ENCODE measurements at regions not wholly inside any gene's neighbourhood (a gene's known extent, or its start where the extent isn't known, plus 50 kb on each side); places are given as distances from the start of the nearest gene placed in this dataset.

- DNase-seq = no peak
Measured at GRCh38 chr2:554444-554843, 122.8 kb downstream of the TMEM18 start.

- no peak for DNase-seq
Measured at GRCh38 chr2:552906-553305, 124.3 kb downstream of the TMEM18 start.

- DNase-seq = no peak
Measured at GRCh38 chr2:551621-552020, 125.6 kb downstream of the TMEM18 start.

- no peak for DNase-seq
Measured at GRCh38 chr2:550860-551567, 126.2 kb downstream of the TMEM18 start.

GRCh38 chr2:545711-546650 is 131.2 kb downstream of the TMEM18 start:
- peak in 1 of 56 donors; percentile 5 for DNase-seq

- no peak for DNase-seq
Measured at GRCh38 chr2:545228-545627, 132.0 kb downstream of the TMEM18 start.

- DNase-seq = no peak
Measured at GRCh38 chr2:538646-539045, 138.6 kb downstream of the TMEM18 start.

- no peak for DNase-seq
Measured at GRCh38 chr2:535222-535621, 142.0 kb downstream of the TMEM18 start.

- DNase-seq = no peak
Measured at GRCh38 chr2:529852-530251, 147.4 kb downstream of the TMEM18 start.

- no peak for DNase-seq
Measured at GRCh38 chr2:529424-529823, 147.8 kb downstream of the TMEM18 start.

- no peak for DNase-seq
Measured at GRCh38 chr2:527581-527980, 149.6 kb downstream of the TMEM18 start.

GRCh38 chr2:526918-527317 is 150.3 kb downstream of the TMEM18 start:
- no peak for DNase-seq

GRCh38 chr2:525611-526010 is 151.6 kb downstream of the TMEM18 start:
- DNase-seq = no peak

GRCh38 chr2:525021-525420 is 152.2 kb downstream of the TMEM18 start:
- no peak for DNase-seq

GRCh38 chr2:524442-524841 is 152.8 kb downstream of the TMEM18 start:
- DNase-seq = no peak

GRCh38 chr2:523698-524270 is 153.4 kb downstream of the TMEM18 start:
- DNase-seq = no peak

- DNase-seq = no peak
Measured at GRCh38 chr2:522776-523175, 154.4 kb downstream of the TMEM18 start.

GRCh38 chr2:521853-522530 is 155.2 kb downstream of the TMEM18 start:
- DNase-seq = no peak

- DNase-seq = no peak
Measured at GRCh38 chr2:520663-521340, 156.4 kb downstream of the TMEM18 start.

- DNase-seq = peak in 4 of 56 donors; percentile 6 to 32 (median 18)
Measured at GRCh38 chr2:516944-517343, 160.3 kb downstream of the TMEM18 start.

- peak in 1 of 56 donors; percentile 2 for DNase-seq
Measured at GRCh38 chr2:516131-516530, 161.1 kb downstream of the TMEM18 start.
